ENCODE measurements at regions not wholly inside any gene's neighbourhood (a gene's known extent, or its start where the extent isn't known, plus 50 kb on each side); places are given as distances from the start of the nearest gene placed in this dataset.
"Not testable (repeated sequence)": the region's sequence is repeated elsewhere in the genome, so short reads cannot be mapped to it uniquely, and the experiment has no call there.

DNA sequence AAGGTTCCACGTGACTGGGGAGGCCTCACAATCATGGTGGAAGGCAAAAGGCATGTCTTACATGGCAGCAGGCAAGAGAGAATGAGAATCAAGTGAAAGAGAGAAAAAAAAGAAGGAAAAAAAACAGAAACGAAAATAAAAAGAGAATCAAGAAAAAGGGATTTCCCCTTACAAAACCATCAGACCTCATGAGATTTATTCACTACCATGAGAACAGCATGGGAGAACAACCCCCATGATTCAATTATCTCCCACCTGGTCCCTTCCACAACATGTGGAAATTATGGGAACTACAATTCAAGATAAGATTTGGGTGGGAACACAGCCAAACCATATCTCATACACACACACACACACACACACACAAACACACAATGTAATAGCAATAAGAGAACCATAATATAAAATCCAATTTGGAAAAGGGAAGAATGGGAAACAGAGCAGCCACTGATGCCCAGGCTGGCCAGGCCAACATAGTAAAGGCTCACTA, 90.6 kb upstream of the C1QTNF7 start:
- TF ChIP-seq, protein P1, sequence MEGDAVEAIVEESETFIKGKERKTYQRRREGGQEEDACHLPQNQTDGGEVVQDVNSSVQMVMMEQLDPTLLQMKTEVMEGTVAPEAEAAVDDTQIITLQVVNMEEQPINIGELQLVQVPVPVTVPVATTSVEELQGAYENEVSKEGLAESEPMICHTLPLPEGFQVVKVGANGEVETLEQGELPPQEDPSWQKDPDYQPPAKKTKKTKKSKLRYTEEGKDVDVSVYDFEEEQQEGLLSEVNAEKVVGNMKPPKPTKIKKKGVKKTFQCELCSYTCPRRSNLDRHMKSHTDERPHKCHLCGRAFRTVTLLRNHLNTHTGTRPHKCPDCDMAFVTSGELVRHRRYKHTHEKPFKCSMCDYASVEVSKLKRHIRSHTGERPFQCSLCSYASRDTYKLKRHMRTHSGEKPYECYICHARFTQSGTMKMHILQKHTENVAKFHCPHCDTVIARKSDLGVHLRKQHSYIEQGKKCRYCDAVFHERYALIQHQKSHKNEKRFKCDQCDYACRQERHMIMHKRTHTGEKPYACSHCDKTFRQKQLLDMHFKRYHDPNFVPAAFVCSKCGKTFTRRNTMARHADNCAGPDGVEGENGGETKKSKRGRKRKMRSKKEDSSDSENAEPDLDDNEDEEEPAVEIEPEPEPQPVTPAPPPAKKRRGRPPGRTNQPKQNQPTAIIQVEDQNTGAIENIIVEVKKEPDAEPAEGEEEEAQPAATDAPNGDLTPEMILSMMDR (IDR thresholded peaks at IDR 0.05), result not testable (repeated sequence)
- not testable (repeated sequence) for TF ChIP-seq POLR2A (IDR thresholded peaks at IDR 0.05)
